Spleen (tissue), 11 donors: ENCODE measurements at regions not wholly inside any gene's neighbourhood (a gene's known extent, or its start where the extent isn't known, plus 50 kb on each side); places are given as distances from the start of the nearest gene placed in this dataset.

Source experiments
- DNase-seq: peaks from one replicate; pipeline ENCODE4 v3.0.0-alpha.2; 2020
- H3K27ac ChIP-seq, 8 donors: fragments of 200-600 bp; sonication (generic) in 7 of 8; 1 replicate in 4 of 8; 2 replicates in 4 of 8; pipeline versions ENCODE4 v1.5.0 to v1.8.0; 2016 to 2021; ENCODE audit warnings: inconsistent platforms in 4 of 8, mild to moderate bottlenecking in 4 of 8, moderate library complexity in 1 of 8
- H3K27me3 ChIP-seq, 7 donors: fragments of 200-600 bp; sonication (generic) in 6 of 7; replicated peaks in 1 of 7; 1 replicate in 4 of 7; 2 replicates in 3 of 7; pipeline versions ENCODE4 v1.5.0 to v1.8.0; 2016 to 2021; ENCODE audit warnings: inconsistent platforms in 3 of 7, mild to moderate bottlenecking in 1 of 7
- H3K36me3 ChIP-seq, 6 donors: fragments of 200-600 bp; sonication (generic) in 5 of 6; 1 replicate in 4 of 6; 2 replicates in 2 of 6; pipeline versions ENCODE4 v1.5.0 to v1.8.0; 2016 to 2021; ENCODE audit warnings: inconsistent platforms in 2 of 6
- H3K4me1 ChIP-seq, 6 donors: fragments of 200-600 bp; sonication (generic) in 5 of 6; 1 replicate in 3 of 6; 2 replicates in 3 of 6; pipeline versions ENCODE4 v1.5.0 to v1.8.0; 2016 to 2021; ENCODE audit warnings: inconsistent platforms in 3 of 6
- H3K4me3 ChIP-seq, 8 donors: fragments of 200-600 bp; sonication (generic) in 7 of 8; 1 replicate in 4 of 8; 2 replicates in 4 of 8; pipeline versions ENCODE4 v1.5.0 to v1.8.0; 2016 to 2021; ENCODE audit warnings: inconsistent platforms in 4 of 8, mild to moderate bottlenecking in 4 of 8, moderate library complexity in 2 of 8
- H3K9me3 ChIP-seq, 8 donors: fragments of 200-600 bp; sonication (generic) in 7 of 8; 1 replicate in 4 of 8; 2 replicates in 4 of 8; pipeline versions ENCODE4 v1.5.0 to v1.8.0; 2016 to 2021; ENCODE audit warnings: inconsistent platforms in 4 of 8
- CTCF ChIP-seq, 11 experiments: fragments of 200-600 bp in 7 of 11; fragments of 450-650 bp in 4 of 11; sonication (generic) in 4 of 11; IDR thresholded peaks in 8 of 11; conservative IDR thresholded peaks in 3 of 11; 1 replicate in 7 of 11; 2 replicates in 4 of 11; pipeline versions ENCODE4 v1.4.0 to v1.8.0; 2016 to 2021; ENCODE audit warnings: antibody characterized with exemption in 11 of 11, inconsistent platforms in 4 of 11, mild to moderate bottlenecking in 1 of 11
- POLR2A ChIP-seq, 3 donors: fragments of 450-650 bp; IDR thresholded peaks; one replicate each; pipeline ENCODE4 v1.5.1; 2017; ENCODE audit warnings: antibody characterized with exemption in 3 of 3, mild to moderate bottlenecking in 1 of 3
- POLR2AphosphoS5 ChIP-seq, 3 donors: sonication (generic); formaldehyde crosslinking; IDR thresholded peaks; one replicate each; pipeline ENCODE4 v1.5.1; 2017; ENCODE audit warnings: antibody characterized with exemption in 3 of 3
- WGBS, 5 donors: extraction: QIAGEN DNeasy Blood & Tissue Kit in 3 of 5; methylation state at CpG; one replicate each; pipeline versions ENCODE4 v1.1.5 to v1.1.7; 2013 to 2018; 5-methylcytosine and 5-hydroxymethylcytosine counted together
- intact Hi-C: fragments of 100-400 bp; cut with DNase I; formaldehyde crosslinking; loops from one replicate; pipeline ENCODE4 v1.15.0; 2023; ENCODE audit warnings: low total_unique reads
- donor health status: healthy with polysubstance abuse.
- donor health status: DM: no; HTN: no; CAD: no; lungs with moderate emphysema.
- donor health status: DM: no; HTN: no; CAD: no.
- donor health status: Bipolar disorder and iron deficiency.
- donor health status: healthy.
- donor health status: DM: no; HTN: no; CAD: no.
- donor health status: DM: yes; HTN: yes; CAD: no.

GRCh38 chr5:110354915-110355644 lies 371.4 kb downstream of the TMEM232 start:
- Histone ChIP-seq H3K9me3 (no peaks in the 10 kb centered on the region), H3K27me3 (no peaks in the 10 kb centered on the region), H3K27ac (no peak overlapping the region), H3K4me3 (no peak overlapping the region), H3K36me3 (no peaks in the 10 kb centered on the region), H3K4me1 (no peaks in the 10 kb centered on the region)
- intact Hi-C loops = no loop called here
- 76 to 90% (median 86%) methylated on average over 8 of the region's 8 CpGs for WGBS, 5 donors
- no peak for DNase-seq
- TF ChIP-seq POLR2AphosphoS5 (IDR thresholded peaks at IDR 0.05) (no peak), CTCF (IDR thresholded peaks at IDR 0.05 in 8 of 11, conservative IDR thresholded peaks at IDR 0.05 in 3 of 11) (no peak), POLR2A (IDR thresholded peaks at IDR 0.05) (no peak)

GRCh38 chr5:110356677-110357076 lies 369.8 kb downstream of the TMEM232 start:
- H3K27ac ChIP-seq = no peak overlapping the region
- WGBS, 5 donors = 59 to 74% (median 64%) methylated on average over 2 of the region's 2 CpGs
- DNase-seq = no peak
- TF ChIP-seq POLR2A (IDR thresholded peaks at IDR 0.05) = no peak
- H3K27me3 ChIP-seq = no peaks in the 10 kb centered on the region
- no peaks in the 10 kb centered on the region for H3K36me3 ChIP-seq
- intact Hi-C loops = no loop called here
- no peaks in the 10 kb centered on the region for H3K4me1 ChIP-seq
- no peak overlapping the region for H3K4me3 ChIP-seq
- no peaks in the 10 kb centered on the region for H3K9me3 ChIP-seq

GRCh38 chr5:110359221-110359620 lies 367.2 kb downstream of the TMEM232 start:
- intact Hi-C loops = no loop called here

GRCh38 chr5:110361471-110361870 lies 365.0 kb downstream of the TMEM232 start:
- DNase-seq = no peak
- H3K4me1 ChIP-seq = no peaks in the 10 kb centered on the region
- no peaks in the 10 kb centered on the region for H3K27me3 ChIP-seq
- TF ChIP-seq POLR2AphosphoS5 (IDR thresholded peaks at IDR 0.05) = no peak
- TF ChIP-seq CTCF (IDR thresholded peaks at IDR 0.05 in 8 of 11, conservative IDR thresholded peaks at IDR 0.05 in 3 of 11) = no peak
- no peak for TF ChIP-seq POLR2A (IDR thresholded peaks at IDR 0.05)
- intact Hi-C loops = no loop called here
- no peak overlapping the region for H3K4me3 ChIP-seq
- no peaks in the 10 kb centered on the region for H3K36me3 ChIP-seq
- H3K9me3 ChIP-seq = no peaks in the 10 kb centered on the region
- no peak overlapping the region for H3K27ac ChIP-seq

More at GRCh38 chr5:110359221-110359620, 367.2 kb downstream of the TMEM232 start:
- WGBS, 5 donors = 56 to 78% (median 65%) methylated on average over 1 of the region's 1 CpG
- Histone ChIP-seq H3K27me3 (no peaks in the 10 kb centered on the region), H3K36me3 (no peaks in the 10 kb centered on the region), H3K4me1 (no peaks in the 10 kb centered on the region), H3K4me3 (no peak overlapping the region), H3K9me3 (no peaks in the 10 kb centered on the region), H3K27ac (no peak overlapping the region)
- TF ChIP-seq CTCF (IDR thresholded peaks at IDR 0.05 in 8 of 11, conservative IDR thresholded peaks at IDR 0.05 in 3 of 11) = no peak
- TF ChIP-seq POLR2A (IDR thresholded peaks at IDR 0.05) = no peak
- no peak for TF ChIP-seq POLR2AphosphoS5 (IDR thresholded peaks at IDR 0.05)
- DNase-seq = no peak
